ENCODE measurements at regions not wholly inside any gene's neighbourhood (a gene's known extent, or its start where the extent isn't known, plus 50 kb on each side); places are given as distances from the start of the nearest gene placed in this dataset.
"Not testable (repeated sequence)": the region's sequence is repeated elsewhere in the genome, so short reads cannot be mapped to it uniquely, and the experiment has no call there.

- DNase-seq (ENCODE audit: insufficient read length, low spot score) (no peak), FAIRE-seq (no peak)
- no peak for TF ChIP-seq CTCF (IDR thresholded peaks at IDR 0.05; ENCODE audit: insufficient read depth, missing control alignments)
Observed at GRCh38 chr5:36459176-36460135, 146.9 kb upstream of the SLC1A3 start.

DNA sequence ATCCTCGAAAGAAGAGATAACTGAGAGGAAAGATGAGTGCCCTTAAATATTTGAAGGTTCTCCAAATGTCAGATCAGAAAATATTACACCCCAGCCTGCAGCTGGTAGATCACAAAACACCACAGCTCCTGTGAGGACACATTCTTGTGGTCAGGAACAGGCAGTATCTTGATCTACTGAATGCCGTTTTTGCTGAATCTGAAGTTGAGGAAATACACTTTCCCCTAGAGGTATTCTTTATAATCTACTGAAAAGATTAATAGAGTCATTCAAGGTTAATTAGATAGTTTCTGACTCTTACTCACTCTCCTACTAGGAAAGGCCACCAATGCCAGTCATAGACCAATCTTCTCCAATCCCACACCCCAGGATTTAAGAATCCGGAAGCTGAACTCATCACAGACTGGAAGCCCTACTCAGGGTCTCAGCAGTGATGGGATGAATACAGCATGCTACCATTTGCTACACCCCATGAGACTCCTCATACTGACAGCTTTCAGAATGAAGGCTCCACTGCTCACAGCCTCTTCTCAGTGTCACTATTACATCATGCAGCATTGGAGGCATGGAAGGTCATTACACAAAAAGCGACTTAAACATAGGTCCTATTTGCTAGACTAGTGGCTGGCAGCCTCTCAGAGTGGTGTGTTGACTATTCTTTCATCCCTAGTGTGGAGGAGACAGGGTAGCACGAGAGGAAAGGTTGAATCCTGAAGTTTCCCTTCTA lies 143.9 kb upstream of the SLC1A3 start:
- FAIRE-seq (no peak), DNase-seq (ENCODE audit: insufficient read length, low spot score) (no peak)
- no peak for TF ChIP-seq CTCF (IDR thresholded peaks at IDR 0.05; ENCODE audit: insufficient read depth, missing control alignments)

DNA sequence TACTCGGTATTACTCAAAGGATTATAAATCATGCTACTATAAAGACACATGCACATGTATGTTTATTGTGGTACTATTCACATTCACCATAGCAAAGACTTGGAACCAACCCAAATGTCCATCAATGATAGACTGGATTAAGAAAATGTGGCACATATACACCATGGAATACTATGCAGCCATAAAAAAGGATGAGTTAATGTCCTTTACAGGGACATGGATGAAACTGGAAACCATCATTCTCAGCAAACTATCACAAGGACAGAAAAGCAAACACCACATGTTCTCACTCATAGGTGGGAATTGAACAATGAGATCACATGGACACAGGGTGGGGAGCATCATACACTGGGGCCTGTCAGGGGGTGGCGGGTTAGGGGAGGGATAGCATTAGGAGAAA lies 130.5 kb upstream of the SLC1A3 start:
- not testable (repeated sequence) for DNase-seq (ENCODE audit: insufficient read length, low spot score); FAIRE-seq

- FAIRE-seq (no peak), DNase-seq (ENCODE audit: insufficient read length, low spot score) (no peak)
- TF ChIP-seq CTCF (IDR thresholded peaks at IDR 0.05; ENCODE audit: insufficient read depth, missing control alignments): no peak
Observed at GRCh38 chr5:36478646-36479317, 127.6 kb upstream of the SLC1A3 start.

DNA sequence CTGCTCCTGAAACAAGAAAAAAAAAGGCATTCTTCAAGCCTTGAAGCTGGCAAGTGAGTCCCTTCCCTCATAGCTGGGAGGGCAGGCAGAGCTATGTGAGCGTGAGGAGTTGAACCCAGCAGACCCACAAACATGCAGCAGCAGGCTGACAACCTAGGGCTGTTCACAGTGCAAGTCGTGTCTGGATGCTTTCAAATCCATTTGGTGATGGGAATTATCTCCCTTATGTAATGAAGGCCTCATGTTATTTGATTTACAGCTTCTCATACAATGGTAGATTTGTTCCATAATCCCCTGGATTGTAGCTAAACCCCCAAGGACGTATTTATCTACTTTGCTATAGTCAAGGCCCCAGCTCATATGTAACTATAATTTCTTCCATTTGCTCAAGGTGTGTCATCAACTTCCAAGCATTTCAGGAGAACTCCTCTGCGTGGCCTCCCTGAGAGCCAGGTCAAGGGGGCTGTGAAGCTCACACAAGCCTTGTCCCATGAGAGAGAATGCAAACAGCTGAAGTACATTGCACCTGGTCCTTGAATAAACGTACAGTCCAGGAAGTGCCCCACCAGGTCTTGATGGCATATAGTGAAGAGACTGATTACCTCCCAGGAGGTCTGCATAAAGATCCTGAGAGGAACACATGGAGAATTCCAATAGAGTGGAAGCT lies 124.8 kb upstream of the SLC1A3 start:
- no peak for FAIRE-seq
- TF ChIP-seq CTCF (IDR thresholded peaks at IDR 0.05; ENCODE audit: insufficient read depth, missing control alignments): no peak
- no peak for DNase-seq (ENCODE audit: insufficient read length, low spot score)

- FAIRE-seq: no peak
- TF ChIP-seq CTCF (IDR thresholded peaks at IDR 0.05; ENCODE audit: insufficient read depth, missing control alignments): no peak
Observed at GRCh38 chr5:36482812-36483211, 123.6 kb upstream of the SLC1A3 start.

DNA sequence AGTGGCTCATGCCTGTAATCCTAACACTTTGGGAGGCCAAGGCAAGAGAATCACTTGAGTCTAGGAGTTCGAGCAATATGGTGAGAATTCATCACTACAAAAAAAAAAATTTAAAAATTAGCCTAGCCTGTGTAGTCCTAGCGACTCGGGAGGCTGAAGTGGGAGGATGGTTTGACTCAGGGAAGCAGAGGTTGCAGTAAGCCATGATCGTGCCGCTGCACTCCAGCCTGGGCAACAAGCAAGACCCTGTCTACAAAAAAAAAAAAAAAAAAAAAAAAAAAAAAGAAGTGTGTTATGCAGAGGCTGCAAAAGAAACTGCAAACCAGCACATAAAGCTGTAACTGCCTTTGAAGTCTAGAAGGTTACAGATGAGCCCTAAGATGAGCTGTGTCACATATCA lies 116.9 kb upstream of the SLC1A3 start:
- TF ChIP-seq CTCF (IDR thresholded peaks at IDR 0.05; ENCODE audit: insufficient read depth, missing control alignments): no peak
- DNase-seq (ENCODE audit: insufficient read length, low spot score) (no peak), FAIRE-seq (no peak)

More at GRCh38 chr5:36482812-36483211, 123.6 kb upstream of the SLC1A3 start:
- no peak for DNase-seq (ENCODE audit: insufficient read length, low spot score)

All from D721Med (cell line).